Uterus (tissue), 2 donors: ENCODE measurements at regions not wholly inside any gene's neighbourhood (a gene's known extent, or its start where the extent isn't known, plus 50 kb on each side); places are given as distances from the start of the nearest gene placed in this dataset.

Experiments used
- POLR2A ChIP-seq, 2 donors: fragments of 450-650 bp; IDR thresholded peaks; one replicate each; pipeline ENCODE4 v1.6.1; 2016; ENCODE audit warnings: antibody characterized with exemption in 2 of 2, mild to moderate bottlenecking in 1 of 2, moderate library complexity in 1 of 2
- TF ChIP-seq, protein P1 (sequence below), 4 experiments: fragments of 200-600 bp in 2 of 4; fragments of 450-650 bp in 2 of 4; sonication (generic) in 2 of 4; IDR thresholded peaks; one replicate each; pipeline ENCODE4 v1.5.1; 2016 to 2019; ENCODE audit warnings: antibody characterized with exemption in 4 of 4, mild to moderate bottlenecking in 2 of 4, moderate library complexity in 1 of 4

DNA sequence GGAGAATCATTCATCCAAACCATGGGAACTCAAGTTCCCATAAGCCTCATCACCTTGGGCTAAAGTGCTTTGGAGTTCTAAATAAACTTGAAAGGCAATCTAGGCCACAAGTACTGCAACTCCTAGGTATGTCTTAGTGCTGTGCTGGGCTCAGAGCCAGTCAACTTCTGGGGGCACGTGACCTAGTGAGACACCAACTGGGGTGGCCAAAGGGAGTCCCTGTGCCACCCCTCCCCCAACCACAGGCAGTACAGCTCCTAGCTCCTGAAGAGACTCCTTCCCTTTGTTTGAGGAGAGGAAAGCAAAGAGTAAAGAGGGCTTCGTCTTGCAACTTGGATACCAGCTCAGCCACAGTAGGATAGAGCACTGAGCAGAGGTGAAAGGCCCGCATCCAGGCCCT is 154.2 kb upstream of the IL1RAPL2 start:
- TF ChIP-seq POLR2A (IDR thresholded peaks at IDR 0.05), result no peak
- TF ChIP-seq, protein P1, sequence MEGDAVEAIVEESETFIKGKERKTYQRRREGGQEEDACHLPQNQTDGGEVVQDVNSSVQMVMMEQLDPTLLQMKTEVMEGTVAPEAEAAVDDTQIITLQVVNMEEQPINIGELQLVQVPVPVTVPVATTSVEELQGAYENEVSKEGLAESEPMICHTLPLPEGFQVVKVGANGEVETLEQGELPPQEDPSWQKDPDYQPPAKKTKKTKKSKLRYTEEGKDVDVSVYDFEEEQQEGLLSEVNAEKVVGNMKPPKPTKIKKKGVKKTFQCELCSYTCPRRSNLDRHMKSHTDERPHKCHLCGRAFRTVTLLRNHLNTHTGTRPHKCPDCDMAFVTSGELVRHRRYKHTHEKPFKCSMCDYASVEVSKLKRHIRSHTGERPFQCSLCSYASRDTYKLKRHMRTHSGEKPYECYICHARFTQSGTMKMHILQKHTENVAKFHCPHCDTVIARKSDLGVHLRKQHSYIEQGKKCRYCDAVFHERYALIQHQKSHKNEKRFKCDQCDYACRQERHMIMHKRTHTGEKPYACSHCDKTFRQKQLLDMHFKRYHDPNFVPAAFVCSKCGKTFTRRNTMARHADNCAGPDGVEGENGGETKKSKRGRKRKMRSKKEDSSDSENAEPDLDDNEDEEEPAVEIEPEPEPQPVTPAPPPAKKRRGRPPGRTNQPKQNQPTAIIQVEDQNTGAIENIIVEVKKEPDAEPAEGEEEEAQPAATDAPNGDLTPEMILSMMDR (IDR thresholded peaks at IDR 0.05), result no peak
